Stimulated activated naive CD8-positive, alpha-beta T cell treated with anti-CD3 and anti-CD28 coated beads, Interleukin-15, Interleukin-2, amounts not matched to agents 100 U/mL and 50 U/mL, for 24 hours (primary cell): ENCODE measurements at regions not wholly inside any gene's neighbourhood (a gene's known extent, or its start where the extent isn't known, plus 50 kb on each side); places are given as distances from the start of the nearest gene placed in this dataset.

Experiments
- ATAC-seq: fragments of 150-1000 bp; cut with Tn5 transposase; one replicate; pipeline ENCODE4 v1.10.0; 2021
- DNase-seq: peaks from one replicate; pipeline ENCODE4 v3.0.0; 2021

GRCh38 chr10:113292086-113292485, 260.8 kb upstream of the HABP2 start:
- DNase-seq (no peak), ATAC-seq (no peak)

- DNase-seq (no peak), ATAC-seq (no peak)
Measured at GRCh38 chr10:113292743-113293142, 260.1 kb upstream of the HABP2 start.

- ATAC-seq, result no peak
- DNase-seq, result no peak
Measured at GRCh38 chr10:113293167-113293566, 259.7 kb upstream of the HABP2 start.

- DNase-seq (no peak), ATAC-seq (no peak)
Measured at GRCh38 chr10:113294868-113295267, 258.0 kb upstream of the HABP2 start.

GRCh38 chr10:113297226-113297625, 255.6 kb upstream of the HABP2 start:
- DNase-seq (no peak), ATAC-seq (no peak)

- DNase-seq, result no peak
- no peak for ATAC-seq
Measured at GRCh38 chr10:113298616-113299015, 254.2 kb upstream of the HABP2 start.

- DNase-seq (no peak), ATAC-seq (no peak)
Measured at GRCh38 chr10:113300201-113300600, 252.7 kb upstream of the HABP2 start.

- no peak for DNase-seq
Measured at GRCh38 chr10:113300617-113301016, 252.2 kb upstream of the HABP2 start.

GRCh38 chr10:113301342-113301984, 251.4 kb upstream of the HABP2 start:
- no peak for ATAC-seq
- DNase-seq, result no peak

More at GRCh38 chr10:113300617-113301016, 252.2 kb upstream of the HABP2 start:
- ATAC-seq, result no peak

GRCh38 chr10:113302062-113302461, 250.8 kb upstream of the HABP2 start:
- no peak for ATAC-seq
- no peak for DNase-seq

GRCh38 chr10:113303544-113304146, 249.2 kb upstream of the HABP2 start:
- no peak for ATAC-seq
- no peak for DNase-seq

GRCh38 chr10:113304726-113305125, 248.1 kb upstream of the HABP2 start:
- ATAC-seq (no peak), DNase-seq (no peak)

- DNase-seq, result no peak
- no peak for ATAC-seq
Measured at GRCh38 chr10:113305871-113306270, 247.0 kb upstream of the HABP2 start.

GRCh38 chr10:113309791-113310190, 243.1 kb upstream of the HABP2 start:
- ATAC-seq, result no peak
- DNase-seq, result no peak

- DNase-seq (no peak), ATAC-seq (no peak)
Measured at GRCh38 chr10:113310347-113310746, 242.5 kb upstream of the HABP2 start.

GRCh38 chr10:113313048-113313602, 239.7 kb upstream of the HABP2 start:
- DNase-seq (no peak), ATAC-seq (no peak)

GRCh38 chr10:113313722-113314121, 239.1 kb upstream of the HABP2 start:
- ATAC-seq (no peak), DNase-seq (no peak)

GRCh38 chr10:113316506-113316905, 236.3 kb upstream of the HABP2 start:
- DNase-seq (no peak), ATAC-seq (no peak)

GRCh38 chr10:113317489-113317888, 235.4 kb upstream of the HABP2 start:
- ATAC-seq, result no peak
- DNase-seq, result no peak

- ATAC-seq (no peak), DNase-seq (no peak)
Measured at GRCh38 chr10:113319479-113319878, 233.4 kb upstream of the HABP2 start.

- ATAC-seq, result no peak
- no peak for DNase-seq
Measured at GRCh38 chr10:113320211-113320610, 232.6 kb upstream of the HABP2 start.

GRCh38 chr10:113320987-113321386, 231.9 kb upstream of the HABP2 start:
- no peak for ATAC-seq
- no peak for DNase-seq

GRCh38 chr10:113322843-113323242, 230.0 kb upstream of the HABP2 start:
- ATAC-seq, result no peak

GRCh38 chr10:113323985-113324384, 228.9 kb upstream of the HABP2 start:
- ATAC-seq, result no peak

More at GRCh38 chr10:113322843-113323242, 230.0 kb upstream of the HABP2 start:
- DNase-seq, result no peak

More at GRCh38 chr10:113323985-113324384, 228.9 kb upstream of the HABP2 start:
- no peak for DNase-seq
